ENCODE measurements at regions not wholly inside any gene's neighbourhood (a gene's known extent, or its start where the extent isn't known, plus 50 kb on each side); places are given as distances from the start of the nearest gene placed in this dataset.
"Not testable (repeated sequence)": the region's sequence is repeated elsewhere in the genome, so short reads cannot be mapped to it uniquely, and the experiment has no call there.

DNA sequence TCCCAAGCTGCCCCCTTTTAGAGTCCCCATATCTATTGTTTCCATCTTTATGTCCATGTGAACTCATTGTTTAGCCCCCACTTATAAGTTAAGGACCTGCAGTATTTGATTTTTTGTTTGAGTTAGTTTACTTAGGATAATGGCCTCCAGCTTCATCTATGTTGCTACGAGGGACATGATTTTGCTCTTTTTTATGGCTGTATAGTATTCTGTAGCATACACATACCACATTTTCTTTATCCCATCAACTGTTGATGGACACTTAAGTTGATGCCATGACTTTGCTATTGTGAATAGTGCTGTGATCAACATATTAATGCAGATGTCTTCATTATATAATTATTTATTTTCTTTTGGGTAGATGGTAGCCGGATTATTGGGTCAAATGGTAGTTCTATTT is 576.9 kb downstream of the ANKRD7 start:
- peaks cover 3 to 7% (median 7%) of the 10 kb centered on the region in 3 donors for H3K9me3 Mint-ChIP-seq

DNA sequence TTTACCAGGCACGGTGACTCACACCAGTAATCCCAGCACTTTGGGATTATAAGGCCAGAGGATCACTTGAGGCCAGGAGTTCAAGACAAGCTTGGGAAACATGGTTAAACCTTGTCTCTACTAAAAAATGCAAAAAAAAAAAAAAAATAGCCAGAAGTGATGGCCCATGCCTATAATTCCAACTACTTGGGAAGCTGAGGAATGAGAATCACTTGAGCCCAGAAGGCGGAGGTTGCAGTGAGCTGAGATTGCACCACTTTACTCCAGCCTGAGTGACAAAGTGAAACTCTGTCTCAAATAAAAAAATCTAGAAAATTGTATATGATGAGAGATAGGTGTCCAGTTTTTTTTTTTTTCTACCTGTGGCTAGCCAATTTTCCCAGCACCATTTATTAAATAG is 578.2 kb downstream of the ANKRD7 start:
- Mint-ChIP-seq H3K9me3 (peaks cover 3 to 7% (median 3%) of the 10 kb centered on the region in 3 donors), H3K4me3 (no peak overlapping the region), H3K36me3 (no peaks in the 10 kb centered on the region), H3K27me3 (no peaks in the 10 kb centered on the region), H3K27ac (no peak overlapping the region), H3K4me1 (no peaks in the 10 kb centered on the region)

More for the DNA sequence above, 576.9 kb downstream of the ANKRD7 start:
- H3K27me3 Mint-ChIP-seq: no peaks in the 10 kb centered on the region
- H3K4me1 Mint-ChIP-seq: no peaks in the 10 kb centered on the region
- no peak overlapping the region for H3K4me3 Mint-ChIP-seq
- no peaks in the 10 kb centered on the region for H3K36me3 Mint-ChIP-seq
- no peak overlapping the region for H3K27ac Mint-ChIP-seq

DNA sequence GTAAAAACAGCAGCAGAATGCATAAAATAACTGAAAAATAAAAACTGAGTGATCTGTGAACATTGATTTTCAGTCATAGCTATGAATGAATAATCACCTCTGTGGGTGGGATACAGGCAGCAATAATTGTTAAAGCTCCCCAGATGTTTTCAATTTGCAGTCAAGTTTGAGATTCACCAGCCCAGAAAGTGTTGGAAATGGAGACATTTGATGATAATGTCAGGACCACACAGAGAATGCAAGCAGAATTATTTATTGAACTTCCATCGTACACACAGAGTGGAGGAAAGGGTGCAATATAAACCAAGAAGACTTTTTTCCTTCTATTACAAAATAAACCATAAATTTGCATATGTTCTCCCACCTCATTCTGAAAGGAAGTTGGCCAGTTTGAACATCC is 601.7 kb downstream of the ANKRD7 start:
- no peaks in the 10 kb centered on the region for H3K4me1 Mint-ChIP-seq
- H3K36me3 Mint-ChIP-seq: no peaks in the 10 kb centered on the region
- H3K9me3 Mint-ChIP-seq: peaks cover 1 to 13% (median 3%) of the 10 kb centered on the region in 3 donors
- H3K4me3 Mint-ChIP-seq: no peak overlapping the region
- H3K27ac Mint-ChIP-seq: no peak overlapping the region
- H3K27me3 Mint-ChIP-seq: no peaks in the 10 kb centered on the region

DNA sequence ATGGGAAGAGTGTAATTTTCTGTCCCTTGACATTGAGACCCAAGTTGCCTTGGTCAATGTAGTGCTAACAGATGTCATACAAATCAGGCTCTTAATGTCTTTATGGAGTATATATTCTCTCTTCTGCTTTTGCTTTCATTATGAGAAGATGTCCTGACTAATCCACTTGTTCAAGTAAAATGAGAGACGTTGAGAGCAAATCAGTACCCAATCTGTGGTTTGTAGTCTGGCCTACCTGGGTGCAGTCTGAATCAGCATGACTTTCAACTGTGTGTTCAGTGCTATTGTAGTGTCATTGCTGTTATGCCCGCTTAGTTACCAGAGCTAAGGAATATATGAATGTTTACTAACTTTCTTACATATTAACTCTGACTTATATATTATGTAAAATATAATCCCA is 612.4 kb downstream of the ANKRD7 start:
- no peak overlapping the region for H3K4me3 Mint-ChIP-seq
- H3K36me3 Mint-ChIP-seq: no peaks in the 10 kb centered on the region
- H3K4me1 Mint-ChIP-seq: no peaks in the 10 kb centered on the region
- peaks cover 0 to 21% (median 2%) of the 10 kb centered on the region in 3 donors for H3K9me3 Mint-ChIP-seq
- H3K27me3 Mint-ChIP-seq: no peaks in the 10 kb centered on the region
- no peak overlapping the region for H3K27ac Mint-ChIP-seq

DNA sequence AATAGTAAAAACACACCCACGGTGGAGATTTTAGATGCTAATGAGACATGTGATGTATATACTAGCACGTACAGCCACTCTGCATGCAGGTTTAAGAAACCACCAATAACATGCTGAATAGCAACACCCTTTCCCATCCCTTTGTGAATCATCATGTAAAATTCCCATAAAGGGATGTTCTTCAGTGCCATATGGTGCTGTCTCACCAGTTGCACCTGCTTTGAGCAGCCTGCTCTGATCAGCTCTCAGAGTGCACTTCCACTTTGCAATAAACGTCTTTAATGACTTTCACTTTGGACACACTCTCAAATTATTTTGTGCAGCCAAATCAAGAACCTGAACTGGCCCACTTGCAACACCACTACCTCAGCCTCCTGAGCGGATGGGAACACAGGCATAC is 615.0 kb downstream of the ANKRD7 start:
- H3K27me3 Mint-ChIP-seq: no peaks in the 10 kb centered on the region
- no peak overlapping the region for H3K4me3 Mint-ChIP-seq
- no peak overlapping the region for H3K27ac Mint-ChIP-seq
- H3K9me3 Mint-ChIP-seq: peaks cover 0 to 14% (median 2%) of the 10 kb centered on the region in 3 donors
- no peaks in the 10 kb centered on the region for H3K4me1 Mint-ChIP-seq
- H3K36me3 Mint-ChIP-seq: no peaks in the 10 kb centered on the region

DNA sequence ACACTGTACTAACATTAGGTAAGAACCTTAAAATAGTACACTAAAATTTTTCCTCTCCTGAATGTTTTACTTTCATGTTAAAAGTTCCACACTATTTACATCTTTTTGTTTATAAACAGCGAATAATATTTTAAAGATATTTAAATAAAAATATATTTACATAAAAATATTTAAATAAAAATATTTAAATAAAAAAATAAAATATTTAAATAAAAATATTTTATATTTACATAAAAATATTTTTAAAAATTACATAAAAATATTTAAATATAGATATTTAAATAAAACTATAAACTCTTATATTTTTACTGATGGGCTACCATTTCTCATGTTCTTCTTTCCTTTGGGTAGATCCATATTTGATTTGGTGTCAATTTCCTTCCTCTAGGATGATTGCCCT is 619.0 kb downstream of the ANKRD7 start:
- Mint-ChIP-seq H3K9me3 (peaks cover 2 to 9% (median 2%) of the 10 kb centered on the region in 3 donors), H3K36me3 (no peaks in the 10 kb centered on the region), H3K27me3 (no peaks in the 10 kb centered on the region), H3K4me3 (no peak overlapping the region), H3K27ac (no peak overlapping the region), H3K4me1 (no peaks in the 10 kb centered on the region)

DNA sequence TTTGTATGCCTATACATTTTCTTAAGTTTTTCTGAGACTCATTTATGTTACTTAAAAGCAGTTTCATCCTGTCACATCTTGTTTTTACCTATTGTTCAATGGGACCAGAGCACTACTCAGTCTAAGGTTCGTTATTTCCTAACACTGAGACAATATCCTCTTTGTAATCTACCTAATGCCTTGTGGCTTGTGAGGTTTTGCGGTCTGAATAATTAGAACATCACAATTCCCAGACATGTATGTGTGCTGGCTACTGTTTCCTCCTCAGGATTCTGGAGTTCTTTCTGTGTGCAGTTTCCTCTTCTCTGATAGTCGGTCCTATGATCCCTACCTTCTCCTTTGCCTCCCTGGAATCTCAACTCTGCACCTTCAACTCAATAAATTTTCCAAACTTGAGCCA is 620.2 kb downstream of the ANKRD7 start:
- no peaks in the 10 kb centered on the region for H3K4me1 Mint-ChIP-seq
- no peaks in the 10 kb centered on the region for H3K36me3 Mint-ChIP-seq
- H3K27ac Mint-ChIP-seq: no peak overlapping the region
- H3K4me3 Mint-ChIP-seq: no peak overlapping the region
- H3K9me3 Mint-ChIP-seq: peaks cover 2 to 9% (median 2%) of the 10 kb centered on the region in 3 donors
- H3K27me3 Mint-ChIP-seq: no peaks in the 10 kb centered on the region

DNA sequence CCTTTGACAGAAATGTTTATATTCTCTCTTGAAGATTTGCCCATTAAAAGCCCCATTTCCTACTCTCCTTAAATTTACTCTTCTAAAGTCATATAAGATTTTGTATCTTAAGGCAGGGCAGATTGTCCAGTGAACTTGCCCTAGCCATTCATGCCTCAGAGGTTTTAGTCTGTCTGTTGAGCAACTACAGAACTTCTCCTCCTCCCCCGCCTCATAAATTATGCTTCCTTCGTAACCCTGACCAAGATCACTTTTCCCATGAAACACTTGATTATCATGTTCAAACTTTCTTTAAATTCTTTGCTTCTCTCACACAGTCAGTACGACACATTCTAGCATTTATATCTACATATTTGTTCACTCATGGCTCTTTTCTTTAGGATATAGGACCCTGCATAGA is 621.3 kb downstream of the ANKRD7 start:
- no peak overlapping the region for H3K4me3 Mint-ChIP-seq
- no peaks in the 10 kb centered on the region for H3K27me3 Mint-ChIP-seq
- H3K9me3 Mint-ChIP-seq: peaks cover 1 to 5% (median 2%) of the 10 kb centered on the region in 3 donors
- H3K36me3 Mint-ChIP-seq: no peaks in the 10 kb centered on the region
- no peak overlapping the region for H3K27ac Mint-ChIP-seq
- no peaks in the 10 kb centered on the region for H3K4me1 Mint-ChIP-seq

DNA sequence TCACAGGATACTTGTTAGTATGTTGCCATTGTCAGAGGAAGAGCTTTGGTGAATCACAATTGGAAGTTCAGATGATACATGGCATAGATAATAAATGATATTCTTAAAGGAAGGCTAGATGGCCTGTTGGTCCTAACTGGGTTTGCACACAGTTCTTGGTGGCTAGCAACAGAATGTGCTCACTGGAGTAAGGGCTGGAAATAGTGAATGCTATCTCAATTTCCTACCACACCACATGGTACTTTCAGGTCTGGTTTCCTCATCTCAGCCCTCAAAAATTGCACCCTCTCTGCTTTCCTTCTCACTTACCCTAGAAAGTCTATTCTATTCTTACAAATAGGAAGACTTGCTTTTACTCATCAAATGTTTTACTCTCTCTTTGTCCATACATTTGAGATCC is 622.5 kb downstream of the ANKRD7 start:
- H3K9me3 Mint-ChIP-seq: peaks cover 0 to 2% (median 0%) of the 10 kb centered on the region in 3 donors
- H3K27ac Mint-ChIP-seq: no peak overlapping the region

DNA sequence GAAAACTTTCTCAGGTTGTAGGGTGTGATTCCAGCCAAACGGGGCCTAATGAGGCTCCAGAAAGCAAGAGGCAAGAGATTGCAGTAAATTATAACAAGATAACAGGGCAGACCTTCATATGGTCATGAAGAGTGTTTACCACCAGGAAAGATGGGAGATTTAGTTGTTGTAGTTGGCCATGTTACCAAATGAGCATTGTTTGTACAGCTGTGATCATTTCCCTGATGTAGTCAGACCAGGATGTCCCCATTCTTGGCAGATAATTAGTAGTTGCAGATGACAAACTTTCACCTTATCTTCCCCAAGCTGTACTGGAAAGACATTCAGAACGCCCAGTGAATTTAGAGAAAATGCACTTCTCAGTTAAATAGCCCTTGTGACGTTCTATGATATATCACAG is 630.8 kb downstream of the ANKRD7 start:
- H3K4me1 Mint-ChIP-seq: peaks cover 0 to 1% (median 0%) of the 10 kb centered on the region in 3 donors
- no peaks in the 10 kb centered on the region for H3K27me3 Mint-ChIP-seq
- H3K9me3 Mint-ChIP-seq: no peaks in the 10 kb centered on the region
- H3K27ac Mint-ChIP-seq: no peak overlapping the region
- no peak overlapping the region for H3K4me3 Mint-ChIP-seq
- no peaks in the 10 kb centered on the region for H3K36me3 Mint-ChIP-seq

More for the DNA sequence above, 622.5 kb downstream of the ANKRD7 start:
- Mint-ChIP-seq H3K4me3 (no peak overlapping the region), H3K36me3 (no peaks in the 10 kb centered on the region), H3K4me1 (no peaks in the 10 kb centered on the region), H3K27me3 (no peaks in the 10 kb centered on the region)

DNA sequence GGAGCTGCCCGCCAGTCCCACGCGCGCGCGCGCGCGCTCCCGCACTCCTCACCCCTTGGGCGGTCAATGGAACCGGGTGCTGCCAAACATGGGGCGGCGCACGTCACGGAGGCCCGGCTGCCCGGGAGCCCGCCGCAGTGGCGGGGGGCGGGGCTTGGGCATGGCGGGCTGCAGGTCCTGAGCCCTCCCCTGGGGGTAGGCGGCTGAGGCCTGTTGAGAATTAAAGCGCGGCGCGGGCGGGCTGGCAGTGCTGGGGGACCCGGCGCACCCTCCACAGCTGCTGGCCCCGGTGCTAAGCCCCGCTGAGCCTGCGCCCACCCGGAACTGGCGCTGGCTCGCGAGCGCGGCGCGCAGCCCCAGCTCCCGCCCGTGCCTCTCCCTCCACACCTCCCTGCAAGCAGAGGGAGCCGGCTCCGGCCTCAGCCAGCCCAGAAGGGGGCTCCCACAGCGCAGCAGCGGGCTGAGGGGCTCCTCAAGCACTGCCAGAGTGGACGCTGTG is 634.2 kb downstream of the ANKRD7 start:
- Mint-ChIP-seq H3K36me3 (no peaks in the 10 kb centered on the region), H3K27me3 (no peaks in the 10 kb centered on the region), H3K9me3 (no peaks in the 10 kb centered on the region), H3K27ac (no peak overlapping the region), H3K4me3 (no peak overlapping the region), H3K4me1 (peaks cover 0 to 1% (median 0%) of the 10 kb centered on the region in 3 donors)

DNA sequence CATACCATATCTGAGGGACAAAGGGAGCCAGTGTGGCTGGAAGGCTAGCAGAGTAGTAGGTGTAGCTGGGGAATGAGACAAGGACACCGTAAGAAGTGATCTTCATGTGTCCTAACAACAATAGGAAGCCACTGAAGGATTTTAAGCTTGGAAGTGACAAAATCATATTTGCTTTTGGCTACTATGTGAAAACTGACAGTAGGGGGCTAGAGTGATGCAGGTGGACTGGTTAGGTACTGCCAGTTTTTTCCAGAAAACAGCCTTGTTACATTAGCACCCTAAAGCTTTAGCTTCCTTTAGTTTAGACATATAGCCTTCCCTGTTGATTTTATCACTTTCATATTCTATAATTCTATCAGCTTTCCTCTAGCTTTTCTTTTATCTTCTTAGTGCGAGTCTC is 637.1 kb downstream of the ANKRD7 start:
- Mint-ChIP-seq H3K4me3 (no peak overlapping the region), H3K4me1 (peaks cover 0 to 1% (median 0%) of the 10 kb centered on the region in 3 donors), H3K27ac (no peak overlapping the region), H3K9me3 (no peaks in the 10 kb centered on the region), H3K36me3 (no peaks in the 10 kb centered on the region), H3K27me3 (no peaks in the 10 kb centered on the region)

DNA sequence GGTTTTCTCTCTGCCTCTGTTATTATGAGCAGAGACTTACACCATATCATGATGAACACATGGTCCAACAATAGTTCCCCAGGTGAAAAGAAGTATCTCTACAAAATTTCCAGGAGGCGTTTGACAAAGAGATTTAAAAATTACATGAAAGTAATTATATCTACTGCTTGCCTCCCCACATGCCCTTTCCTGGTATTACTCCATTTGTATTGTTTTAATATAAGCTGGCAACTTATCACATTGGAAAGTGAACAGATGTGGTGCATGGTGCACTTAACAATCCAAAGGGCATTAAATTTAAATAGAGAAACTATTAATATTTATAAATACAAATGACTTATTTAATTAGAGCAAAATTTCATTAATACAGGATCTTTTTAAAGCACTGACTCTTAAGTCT is 638.2 kb downstream of the ANKRD7 start:
- no peaks in the 10 kb centered on the region for H3K27me3 Mint-ChIP-seq
- no peaks in the 10 kb centered on the region for H3K36me3 Mint-ChIP-seq
- no peak overlapping the region for H3K27ac Mint-ChIP-seq
- H3K4me1 Mint-ChIP-seq: no peaks in the 10 kb centered on the region
- no peak overlapping the region for H3K4me3 Mint-ChIP-seq
- peaks cover 0 to 4% (median 0%) of the 10 kb centered on the region in 3 donors for H3K9me3 Mint-ChIP-seq

DNA sequence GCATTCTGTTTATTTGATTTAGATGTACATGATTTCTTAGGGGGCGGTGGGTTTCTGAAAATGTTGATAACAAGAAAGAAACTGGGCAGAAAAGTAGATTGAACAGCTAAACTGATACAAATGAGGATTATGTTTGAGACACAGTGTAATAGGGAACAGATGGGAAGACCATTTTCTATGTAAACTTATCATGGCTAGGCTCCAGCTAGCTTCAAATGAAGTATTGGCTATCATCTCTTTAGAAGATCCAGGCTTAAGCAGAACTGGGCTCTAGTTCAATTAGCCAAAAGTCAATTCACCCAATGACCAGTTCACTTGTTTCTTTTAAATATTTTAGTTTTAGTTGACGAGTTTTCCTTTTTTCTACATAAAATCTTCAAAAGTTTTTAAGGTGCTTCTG is 639.5 kb downstream of the ANKRD7 start:
- no peak overlapping the region for H3K27ac Mint-ChIP-seq
- no peaks in the 10 kb centered on the region for H3K36me3 Mint-ChIP-seq
- H3K4me3 Mint-ChIP-seq: no peak overlapping the region
- H3K27me3 Mint-ChIP-seq: no peaks in the 10 kb centered on the region
- peaks cover 0 to 7% (median 2%) of the 10 kb centered on the region in 3 donors for H3K9me3 Mint-ChIP-seq
- no peaks in the 10 kb centered on the region for H3K4me1 Mint-ChIP-seq

DNA sequence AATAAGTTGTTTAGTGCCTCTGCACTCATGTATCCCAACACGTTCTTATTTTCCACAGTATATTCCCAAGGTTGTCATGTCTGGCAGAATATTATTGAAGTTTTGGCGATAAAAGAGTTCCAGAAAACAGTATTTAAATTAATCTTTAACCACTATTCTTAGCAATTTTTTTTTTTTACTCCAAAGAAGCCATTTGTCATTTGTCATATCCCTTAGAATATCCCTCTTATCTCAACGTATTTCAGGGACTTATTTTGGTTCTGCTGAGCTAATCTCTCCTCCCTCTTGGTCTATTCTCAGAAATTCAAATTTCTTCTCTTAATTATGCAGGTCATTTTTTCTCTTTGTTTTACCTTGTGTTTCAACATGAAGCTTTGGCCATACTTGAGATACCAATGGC is 643.4 kb downstream of the ANKRD7 start:
- peaks cover 0 to 2% (median 0%) of the 10 kb centered on the region in 3 donors for H3K4me1 Mint-ChIP-seq
- H3K27me3 Mint-ChIP-seq: no peaks in the 10 kb centered on the region
- H3K36me3 Mint-ChIP-seq: no peaks in the 10 kb centered on the region
- H3K4me3 Mint-ChIP-seq: no peak overlapping the region
- peaks cover 0 to 13% (median 4%) of the 10 kb centered on the region in 3 donors for H3K9me3 Mint-ChIP-seq
- no peak overlapping the region for H3K27ac Mint-ChIP-seq

DNA sequence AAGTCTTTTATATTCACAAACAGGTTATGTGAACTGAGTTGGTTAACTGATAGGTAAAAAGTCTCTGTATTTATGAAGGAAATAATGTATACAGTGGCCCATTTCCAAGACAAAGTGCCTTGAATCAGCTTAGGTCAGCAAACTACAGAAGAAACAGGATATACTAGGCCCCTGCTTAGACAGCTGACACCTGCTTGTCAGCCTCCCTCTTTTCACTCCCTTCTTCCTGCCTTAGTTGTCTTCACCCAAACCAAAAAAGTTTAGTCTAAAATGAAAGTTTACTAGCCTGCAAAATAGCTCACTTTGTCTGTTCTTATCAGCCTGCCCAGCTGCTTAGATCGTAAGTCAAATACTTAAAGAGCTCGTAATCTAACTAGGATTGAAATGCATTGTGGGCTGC is 644.6 kb downstream of the ANKRD7 start:
- not testable (repeated sequence) for H3K36me3 Mint-ChIP-seq, H3K27ac Mint-ChIP-seq, H3K4me1 Mint-ChIP-seq, H3K4me3 Mint-ChIP-seq, H3K27me3 Mint-ChIP-seq
- H3K9me3 Mint-ChIP-seq: peaks cover 0 to 13% (median 4%) of the 10 kb centered on the region in 3 donors

Measured in IgD-negative memory B cell (primary cell).